Left lung (tissue), 4 donors: ENCODE measurements at regions not wholly inside any gene's neighbourhood (a gene's known extent, or its start where the extent isn't known, plus 50 kb on each side); places are given as distances from the start of the nearest gene placed in this dataset.

Experiments used
- ATAC-seq: fragments of 200-7000 bp; cut with Tn5 transposase; one replicate; pipeline ENCODE4 v1.9.1; 2020; ENCODE audit warnings: moderate library complexity
- DNase-seq, 4 donors: peaks; one replicate each; pipeline ENCODE4 v3.0.0-alpha.2; 2013 to 2020
- H3K27ac ChIP-seq, 2 donors: fragments of 200-600 bp; sonication (generic) in 1 of 2; one replicate each; pipeline versions ENCODE4 v1.5.0 to v1.8.0; 2020 to 2021
- H3K27me3 ChIP-seq, 2 donors: fragments of 200-600 bp; sonication (generic) in 1 of 2; one replicate each; pipeline versions ENCODE4 v1.5.0 to v1.8.0; 2020 to 2021
- H3K36me3 ChIP-seq, 2 donors: fragments of 200-600 bp; sonication (generic) in 1 of 2; one replicate each; pipeline versions ENCODE4 v1.5.0 to v1.8.0; 2020 to 2021
- H3K4me1 ChIP-seq, 2 donors: fragments of 200-600 bp; one replicate each; pipeline ENCODE4 v1.8.0; 2021
- H3K4me3 ChIP-seq, 2 donors: fragments of 200-600 bp; sonication (generic) in 1 of 2; one replicate each; pipeline versions ENCODE4 v1.5.0 to v1.8.0; 2020 to 2021; ENCODE audit warnings: mild to moderate bottlenecking in 1 of 2
- H3K9me3 ChIP-seq, 2 donors: fragments of 200-600 bp; sonication (generic) in 1 of 2; one replicate each; pipeline versions ENCODE4 v1.5.0 to v1.8.0; 2020 to 2021
- intact Hi-C, 2 donors: fragments of 100-400 bp; cut with DNase I; formaldehyde crosslinking; loops; one replicate each; pipeline versions ENCODE4 v1.11.2 to v1.14.2; 2022
- TF ChIP-seq, protein P1 (sequence below), 2 donors: fragments of 200-600 bp; sonication (generic) in 1 of 2; IDR thresholded peaks; one replicate each; pipeline versions ENCODE4 v1.5.0 to v1.8.0; 2021; ENCODE audit warnings: antibody characterized with exemption in 2 of 2
- donor health status: DM: no; HTN: yes; CAD: no.
- donor health status: DM: no; HTN: no; CAD: no.

DNA sequence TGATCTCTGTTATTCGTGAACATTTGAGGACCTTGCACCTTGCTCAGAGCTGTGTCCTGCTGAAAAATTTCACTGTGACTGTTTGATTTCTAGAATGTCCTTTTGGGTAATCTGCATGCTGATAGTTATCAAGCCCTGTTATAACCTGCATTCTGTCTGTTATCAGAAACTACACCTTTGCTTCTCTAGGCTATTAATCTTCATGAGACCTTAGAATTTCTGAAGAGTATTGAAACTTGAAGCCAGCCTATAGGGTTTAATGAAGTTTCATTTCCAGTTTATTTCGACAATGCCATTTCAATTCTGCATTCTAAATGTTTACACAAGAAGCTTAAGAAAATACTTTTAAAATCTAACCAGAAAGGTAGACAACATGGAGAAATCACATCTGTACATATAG is 856.2 kb downstream of the SORCS1 start:
- no peaks in the 10 kb centered on the region for H3K27me3 ChIP-seq
- H3K27ac ChIP-seq, result no peak overlapping the region
- H3K4me3 ChIP-seq, result no peak overlapping the region
- no peaks in the 10 kb centered on the region for H3K9me3 ChIP-seq
- no peaks in the 10 kb centered on the region for H3K4me1 ChIP-seq
- H3K36me3 ChIP-seq, result no peaks in the 10 kb centered on the region
- intact Hi-C loops, result no loop called here
- TF ChIP-seq, protein P1, sequence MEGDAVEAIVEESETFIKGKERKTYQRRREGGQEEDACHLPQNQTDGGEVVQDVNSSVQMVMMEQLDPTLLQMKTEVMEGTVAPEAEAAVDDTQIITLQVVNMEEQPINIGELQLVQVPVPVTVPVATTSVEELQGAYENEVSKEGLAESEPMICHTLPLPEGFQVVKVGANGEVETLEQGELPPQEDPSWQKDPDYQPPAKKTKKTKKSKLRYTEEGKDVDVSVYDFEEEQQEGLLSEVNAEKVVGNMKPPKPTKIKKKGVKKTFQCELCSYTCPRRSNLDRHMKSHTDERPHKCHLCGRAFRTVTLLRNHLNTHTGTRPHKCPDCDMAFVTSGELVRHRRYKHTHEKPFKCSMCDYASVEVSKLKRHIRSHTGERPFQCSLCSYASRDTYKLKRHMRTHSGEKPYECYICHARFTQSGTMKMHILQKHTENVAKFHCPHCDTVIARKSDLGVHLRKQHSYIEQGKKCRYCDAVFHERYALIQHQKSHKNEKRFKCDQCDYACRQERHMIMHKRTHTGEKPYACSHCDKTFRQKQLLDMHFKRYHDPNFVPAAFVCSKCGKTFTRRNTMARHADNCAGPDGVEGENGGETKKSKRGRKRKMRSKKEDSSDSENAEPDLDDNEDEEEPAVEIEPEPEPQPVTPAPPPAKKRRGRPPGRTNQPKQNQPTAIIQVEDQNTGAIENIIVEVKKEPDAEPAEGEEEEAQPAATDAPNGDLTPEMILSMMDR (IDR thresholded peaks at IDR 0.05), result no peak
- no peak for ATAC-seq
- DNase-seq, result no peak

DNA sequence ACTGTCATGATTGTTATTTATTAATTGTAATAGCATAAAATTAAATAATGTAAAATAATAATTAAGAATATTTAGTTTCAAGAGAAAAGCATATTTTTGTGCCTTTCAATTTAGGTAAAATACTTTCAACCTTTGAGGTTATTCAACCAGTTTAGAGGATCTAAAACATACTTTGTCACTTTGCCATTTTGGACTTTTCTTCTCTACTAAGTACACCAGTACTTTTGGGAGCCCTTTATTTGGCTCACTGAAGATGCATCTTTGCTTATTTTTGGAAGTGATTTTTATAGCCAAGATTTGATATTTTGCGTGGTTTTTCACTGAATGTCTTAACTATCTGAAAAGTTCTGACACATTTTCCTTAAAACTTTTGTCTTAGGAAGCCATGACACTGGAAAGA is 860.5 kb downstream of the SORCS1 start:
- Histone ChIP-seq H3K36me3 (no peaks in the 10 kb centered on the region), H3K9me3 (no peaks in the 10 kb centered on the region), H3K4me1 (no peaks in the 10 kb centered on the region), H3K27ac (no peak overlapping the region), H3K27me3 (no peaks in the 10 kb centered on the region), H3K4me3 (no peak overlapping the region)
- intact Hi-C loops, result no loop called here
- TF ChIP-seq, protein P1 (IDR thresholded peaks at IDR 0.05), result no peak
- DNase-seq (no peak), ATAC-seq (no peak)

DNA sequence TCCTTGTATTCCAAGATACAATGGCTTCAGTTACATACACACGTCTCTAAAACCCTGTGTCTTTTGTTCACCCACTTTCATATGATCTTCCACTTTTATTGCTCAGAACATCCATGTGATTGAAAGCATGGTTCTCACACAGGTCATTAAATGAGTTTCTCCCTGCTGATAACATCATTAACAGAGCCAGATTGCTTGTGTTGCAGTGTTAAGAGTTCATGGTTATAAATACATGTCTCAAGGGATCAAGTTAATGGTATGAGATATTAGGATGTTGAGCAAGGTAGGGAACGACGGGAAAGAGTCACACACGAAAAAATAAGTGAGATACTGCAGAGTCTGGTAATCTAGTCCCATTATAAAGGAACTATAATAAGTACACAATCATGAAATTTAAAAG is 861.5 kb downstream of the SORCS1 start:
- TF ChIP-seq, protein P1 (IDR thresholded peaks at IDR 0.05), result no peak
- Histone ChIP-seq H3K9me3 (no peaks in the 10 kb centered on the region), H3K36me3 (no peaks in the 10 kb centered on the region), H3K4me1 (no peaks in the 10 kb centered on the region), H3K27me3 (no peaks in the 10 kb centered on the region), H3K27ac (no peak overlapping the region), H3K4me3 (no peak overlapping the region)
- intact Hi-C loops, result no loop called here
- DNase-seq (no peak), ATAC-seq (no peak)

DNA sequence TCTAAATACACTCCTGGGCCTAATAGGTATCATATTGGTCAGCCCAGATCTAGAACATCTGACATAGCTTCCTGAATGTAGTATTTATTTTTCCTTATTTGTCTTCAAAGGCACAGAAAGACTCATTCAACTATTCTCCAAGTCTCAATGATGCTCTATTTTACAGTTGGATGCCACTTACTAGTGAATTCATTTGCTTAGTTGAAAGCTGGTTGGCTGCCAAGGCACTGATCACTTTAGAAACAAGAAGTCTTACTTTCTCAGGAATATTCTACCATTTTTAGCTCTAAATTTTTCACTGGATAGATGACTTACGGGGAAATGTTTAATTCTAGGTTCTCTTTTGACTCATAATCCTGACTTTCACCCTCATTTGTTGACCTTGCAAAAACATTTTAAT is 863.4 kb downstream of the SORCS1 start:
- no peak for ATAC-seq

DNA sequence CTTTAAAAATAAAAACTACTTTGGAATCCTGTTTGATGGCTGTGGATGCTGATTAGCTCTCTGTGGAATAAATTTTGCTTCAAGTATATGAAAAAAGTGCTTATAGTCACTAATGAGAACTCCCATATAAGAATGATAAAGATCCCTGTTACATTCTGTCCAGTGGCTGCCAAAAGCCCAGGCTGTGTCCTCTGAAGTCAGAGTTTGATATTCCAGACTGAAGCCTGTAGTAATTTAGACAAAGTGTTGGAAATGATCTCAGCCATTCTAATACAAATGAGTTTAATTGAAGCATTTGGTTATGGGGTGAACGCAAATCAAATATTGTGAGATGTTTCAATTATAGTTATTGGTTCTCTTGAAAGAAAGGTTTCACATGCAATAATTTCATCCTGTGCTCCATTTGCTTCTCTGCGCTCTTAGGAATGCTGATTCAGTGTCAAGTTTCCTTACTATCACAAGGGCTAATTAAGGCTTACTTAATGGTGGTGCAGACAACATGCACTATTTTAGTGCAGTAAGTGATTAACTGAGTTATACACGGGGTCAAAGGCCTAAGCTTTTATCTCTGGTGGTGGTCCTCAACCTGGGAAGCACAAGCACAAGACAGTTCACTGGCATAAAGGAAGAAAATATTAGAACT is 867.6 kb downstream of the SORCS1 start:
- H3K4me3 ChIP-seq, result no peak overlapping the region
- no peaks in the 10 kb centered on the region for H3K9me3 ChIP-seq
- H3K27ac ChIP-seq, result no peak overlapping the region
- H3K27me3 ChIP-seq, result no peaks in the 10 kb centered on the region
- DNase-seq (no peak), ATAC-seq (no peak)
- TF ChIP-seq, protein P1 (IDR thresholded peaks at IDR 0.05), result no peak
- H3K4me1 ChIP-seq, result no peaks in the 10 kb centered on the region
- H3K36me3 ChIP-seq, result no peaks in the 10 kb centered on the region
- intact Hi-C loops, result no loop called here

More for the DNA sequence above, 863.4 kb downstream of the SORCS1 start:
- Histone ChIP-seq H3K4me3 (no peak overlapping the region), H3K36me3 (no peaks in the 10 kb centered on the region), H3K27me3 (no peaks in the 10 kb centered on the region), H3K27ac (no peak overlapping the region), H3K9me3 (no peaks in the 10 kb centered on the region), H3K4me1 (no peaks in the 10 kb centered on the region)
- TF ChIP-seq, protein P1 (IDR thresholded peaks at IDR 0.05), result no peak
- no peak for DNase-seq
- intact Hi-C loops, result no loop called here
